ENCODE measurements at regions not wholly inside any gene's neighbourhood (a gene's known extent, or its start where the extent isn't known, plus 50 kb on each side); places are given as distances from the start of the nearest gene placed in this dataset.

- Histone ChIP-seq H3K36me3 (ENCODE audit: control insufficient read depth, insufficient read depth, low read length) (no peaks in the 10 kb centered on the region), H3K4me1 (ENCODE audit: control insufficient read depth, insufficient read depth, low read length) (no peaks in the 10 kb centered on the region), H3K4me3 (ENCODE audit: low read length) (no peak overlapping the region), H3K27ac (ENCODE audit: low read length) (no peak overlapping the region), H3K9me3 (ENCODE audit: control insufficient read depth, insufficient read depth, low read length) (no peaks in the 10 kb centered on the region), H3K27me3 (ENCODE audit: control insufficient read depth, insufficient read depth, low read length) (no peaks in the 10 kb centered on the region)
- DNase-seq (ENCODE audit: low read depth, low spot score) = no peak
- WGBS (ENCODE audit: insufficient coverage, insufficient read length) = no CpG with 5 or more reads among the region's 16 CpGs
Observed at GRCh38 chr11:119982517-119983239, 155.2 kb downstream of the TRIM29 start.

- no peak for DNase-seq (ENCODE audit: low read depth, low spot score)
- Histone ChIP-seq H3K36me3 (ENCODE audit: control insufficient read depth, insufficient read depth, low read length) (no peaks in the 10 kb centered on the region; the same call in 1 of the 2 replicates), H3K27me3 (ENCODE audit: control insufficient read depth, insufficient read depth, low read length) (no peaks in the 10 kb centered on the region), H3K4me1 (ENCODE audit: control insufficient read depth, insufficient read depth, low read length) (peaks cover 4% of the 10 kb centered on the region; the same call in 1 of the 2 replicates), H3K4me3 (ENCODE audit: low read length) (no peak overlapping the region), H3K9me3 (ENCODE audit: control insufficient read depth, insufficient read depth, low read length) (no peaks in the 10 kb centered on the region), H3K27ac (ENCODE audit: low read length) (no peak overlapping the region)
- WGBS (ENCODE audit: insufficient coverage, insufficient read length) = no CpG with 5 or more reads among the region's 11 CpGs
Observed at GRCh38 chr11:119980431-119980830, 157.5 kb downstream of the TRIM29 start.

- no peaks in the 10 kb centered on the region for H3K27me3 ChIP-seq (ENCODE audit: control insufficient read depth, insufficient read depth, low read length)
- H3K9me3 ChIP-seq (ENCODE audit: control insufficient read depth, insufficient read depth, low read length) = no peaks in the 10 kb centered on the region
- H3K36me3 ChIP-seq (ENCODE audit: control insufficient read depth, insufficient read depth, low read length) = no peaks in the 10 kb centered on the region; the same call in 1 of the 2 replicates
- no peak overlapping the region for H3K27ac ChIP-seq (ENCODE audit: low read length)
- no peak overlapping the region for H3K4me3 ChIP-seq (ENCODE audit: low read length)
- WGBS (ENCODE audit: insufficient coverage, insufficient read length) = no CpG with 5 or more reads among the region's 5 CpGs
- H3K4me1 ChIP-seq (ENCODE audit: control insufficient read depth, insufficient read depth, low read length) = peaks cover 4% of the 10 kb centered on the region; the same call in 1 of the 2 replicates
- DNase-seq (ENCODE audit: low read depth, low spot score) = no peak
Observed at GRCh38 chr11:119979701-119980100, 158.2 kb downstream of the TRIM29 start.

GRCh38 chr11:119978696-119979095 lies 159.2 kb downstream of the TRIM29 start:
- Histone ChIP-seq H3K27me3 (ENCODE audit: control insufficient read depth, insufficient read depth, low read length) (no peaks in the 10 kb centered on the region), H3K4me1 (ENCODE audit: control insufficient read depth, insufficient read depth, low read length) (peaks cover 4% of the 10 kb centered on the region; the same call in 1 of the 2 replicates), H3K27ac (ENCODE audit: low read length) (no peak overlapping the region), H3K4me3 (ENCODE audit: low read length) (no peak overlapping the region), H3K36me3 (ENCODE audit: control insufficient read depth, insufficient read depth, low read length) (no peaks in the 10 kb centered on the region; the same call in 1 of the 2 replicates), H3K9me3 (ENCODE audit: control insufficient read depth, insufficient read depth, low read length) (no peaks in the 10 kb centered on the region)
- no CpG with 5 or more reads among the region's 3 CpGs for WGBS (ENCODE audit: insufficient coverage, insufficient read length)
- DNase-seq (ENCODE audit: low read depth, low spot score) = no peak

DNA sequence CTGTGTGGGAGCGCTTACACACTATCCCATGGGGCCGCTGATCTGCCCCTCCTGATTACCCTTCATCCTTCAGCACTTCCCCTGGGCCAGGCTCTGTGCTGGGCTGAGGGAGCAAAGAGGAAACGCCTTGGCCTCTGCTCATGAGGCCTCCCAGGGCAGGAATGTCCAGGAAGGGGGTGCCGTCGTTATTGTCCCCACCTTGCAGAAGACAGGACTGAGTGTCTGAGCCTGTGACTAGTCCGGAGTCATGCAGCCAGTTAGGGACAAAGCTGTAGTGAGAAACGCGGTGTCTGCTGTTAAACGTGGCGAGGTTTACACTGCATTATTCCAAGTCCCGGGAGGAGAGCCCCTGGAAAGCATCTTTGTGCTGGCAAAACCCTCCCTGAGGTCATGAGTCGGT lies 160.0 kb downstream of the TRIM29 start:
- no peak overlapping the region for H3K27ac ChIP-seq (ENCODE audit: low read length)
- no peaks in the 10 kb centered on the region for H3K9me3 ChIP-seq (ENCODE audit: control insufficient read depth, insufficient read depth, low read length)
- no CpG with 5 or more reads among the region's 12 CpGs for WGBS (ENCODE audit: insufficient coverage, insufficient read length)
- H3K27me3 ChIP-seq (ENCODE audit: control insufficient read depth, insufficient read depth, low read length) = no peaks in the 10 kb centered on the region
- H3K4me1 ChIP-seq (ENCODE audit: control insufficient read depth, insufficient read depth, low read length) = peaks cover 4% of the 10 kb centered on the region; the same call in 1 of the 2 replicates
- no peak for DNase-seq (ENCODE audit: low read depth, low spot score)
- H3K36me3 ChIP-seq (ENCODE audit: control insufficient read depth, insufficient read depth, low read length) = no peaks in the 10 kb centered on the region; the same call in 1 of the 2 replicates
- no peak overlapping the region for H3K4me3 ChIP-seq (ENCODE audit: low read length)

- no peak overlapping the region for H3K27ac ChIP-seq (ENCODE audit: low read length)
- H3K4me1 ChIP-seq (ENCODE audit: control insufficient read depth, insufficient read depth, low read length) = peaks cover 4% of the 10 kb centered on the region; the same call in 1 of the 2 replicates
- H3K9me3 ChIP-seq (ENCODE audit: control insufficient read depth, insufficient read depth, low read length) = no peaks in the 10 kb centered on the region
- no peak overlapping the region for H3K4me3 ChIP-seq (ENCODE audit: low read length)
- H3K36me3 ChIP-seq (ENCODE audit: control insufficient read depth, insufficient read depth, low read length) = no peaks in the 10 kb centered on the region; the same call in 1 of the 2 replicates
- no CpG with 5 or more reads among the region's 3 CpGs for WGBS (ENCODE audit: insufficient coverage, insufficient read length)
- no peak for DNase-seq (ENCODE audit: low read depth, low spot score)
- H3K27me3 ChIP-seq (ENCODE audit: control insufficient read depth, insufficient read depth, low read length) = no peaks in the 10 kb centered on the region
Observed at GRCh38 chr11:119977561-119977860, 160.4 kb downstream of the TRIM29 start.

DNA sequence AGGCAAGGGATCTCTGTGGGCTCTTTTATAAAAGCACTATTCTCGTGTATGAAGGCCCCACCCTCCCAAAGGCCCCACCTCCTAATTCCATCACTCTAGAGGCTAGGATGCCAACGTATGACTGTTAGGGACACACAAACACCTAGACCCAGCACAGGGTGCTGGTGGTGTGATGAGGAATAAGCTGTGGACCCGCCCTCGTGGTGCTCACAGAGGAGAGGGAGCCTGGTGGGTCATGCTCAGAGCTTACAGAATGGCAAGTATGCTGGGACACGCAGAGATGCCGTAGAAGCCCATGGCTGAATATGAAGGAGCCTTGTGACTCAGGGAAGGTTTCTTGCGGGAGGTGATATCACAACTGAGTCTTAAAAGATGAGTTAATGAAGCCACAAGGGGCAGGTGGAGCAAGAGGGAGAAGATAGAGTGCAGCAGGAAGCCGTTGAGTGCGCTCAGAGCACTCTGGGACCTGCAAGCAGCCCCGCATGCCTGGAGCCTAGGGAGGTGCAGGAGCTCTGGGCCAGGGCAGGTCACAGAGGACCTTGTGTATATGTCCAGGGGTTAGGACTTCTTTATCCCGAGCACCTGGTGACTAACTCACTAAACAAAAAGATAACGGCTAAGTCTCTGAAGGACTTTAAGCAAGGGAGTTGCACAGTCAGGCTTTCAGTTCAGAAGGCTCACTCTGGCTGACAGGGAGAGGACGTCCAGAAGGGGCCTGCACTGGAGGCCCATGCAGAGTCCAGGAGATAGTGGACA lies 160.9 kb downstream of the TRIM29 start:
- no peak overlapping the region for H3K4me3 ChIP-seq (ENCODE audit: low read length)
- H3K36me3 ChIP-seq (ENCODE audit: control insufficient read depth, insufficient read depth, low read length) = no peaks in the 10 kb centered on the region; the same call in 1 of the 2 replicates
- H3K4me1 ChIP-seq (ENCODE audit: control insufficient read depth, insufficient read depth, low read length) = peaks cover 4% of the 10 kb centered on the region; the same call in 1 of the 2 replicates
- no peak overlapping the region for H3K27ac ChIP-seq (ENCODE audit: low read length)
- H3K27me3 ChIP-seq (ENCODE audit: control insufficient read depth, insufficient read depth, low read length) = no peaks in the 10 kb centered on the region
- WGBS (ENCODE audit: insufficient coverage, insufficient read length) = no CpG with 5 or more reads among the region's 13 CpGs
- DNase-seq (ENCODE audit: low read depth, low spot score) = no peak
- H3K9me3 ChIP-seq (ENCODE audit: control insufficient read depth, insufficient read depth, low read length) = no peaks in the 10 kb centered on the region

DNA sequence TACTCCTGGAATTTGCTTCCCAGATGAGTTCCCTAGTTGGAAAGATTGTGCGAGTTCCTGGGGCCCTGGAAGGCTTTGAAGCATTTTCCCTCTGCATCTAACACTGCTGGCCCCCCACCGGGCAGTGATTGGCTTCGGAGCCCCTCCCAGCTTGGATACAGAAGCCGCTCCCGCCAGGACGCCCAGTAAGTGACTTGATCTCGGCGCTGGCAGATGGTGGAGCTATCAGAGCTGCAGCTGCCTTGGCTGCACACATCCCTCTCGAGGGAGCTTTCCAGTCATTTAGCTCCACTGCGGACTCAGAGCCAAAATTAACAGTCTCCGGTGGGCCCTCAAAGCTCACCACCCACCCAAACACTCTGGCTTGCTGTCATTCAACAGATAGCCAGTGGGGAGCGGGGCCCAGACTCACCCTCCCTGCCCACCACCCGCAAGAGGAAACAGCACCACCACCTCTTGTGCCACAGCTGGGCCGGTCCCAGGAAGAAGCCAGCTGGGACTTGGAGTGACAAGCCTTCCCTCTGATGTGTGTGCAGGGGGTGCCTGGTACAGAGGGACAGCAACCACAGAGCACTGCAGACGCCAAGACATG lies 162.3 kb downstream of the TRIM29 start:
- Histone ChIP-seq H3K9me3 (ENCODE audit: control insufficient read depth, insufficient read depth, low read length) (no peaks in the 10 kb centered on the region), H3K4me3 (ENCODE audit: low read length) (no peak overlapping the region), H3K27ac (ENCODE audit: low read length) (no peak overlapping the region), H3K27me3 (ENCODE audit: control insufficient read depth, insufficient read depth, low read length) (no peaks in the 10 kb centered on the region), H3K36me3 (ENCODE audit: control insufficient read depth, insufficient read depth, low read length) (no peaks in the 10 kb centered on the region; the same call in 1 of the 2 replicates), H3K4me1 (ENCODE audit: control insufficient read depth, insufficient read depth, low read length) (peaks cover 4% of the 10 kb centered on the region; the same call in 1 of the 2 replicates)
- no CpG with 5 or more reads among the region's 15 CpGs for WGBS (ENCODE audit: insufficient coverage, insufficient read length)
- no peak for DNase-seq (ENCODE audit: low read depth, low spot score)

DNA sequence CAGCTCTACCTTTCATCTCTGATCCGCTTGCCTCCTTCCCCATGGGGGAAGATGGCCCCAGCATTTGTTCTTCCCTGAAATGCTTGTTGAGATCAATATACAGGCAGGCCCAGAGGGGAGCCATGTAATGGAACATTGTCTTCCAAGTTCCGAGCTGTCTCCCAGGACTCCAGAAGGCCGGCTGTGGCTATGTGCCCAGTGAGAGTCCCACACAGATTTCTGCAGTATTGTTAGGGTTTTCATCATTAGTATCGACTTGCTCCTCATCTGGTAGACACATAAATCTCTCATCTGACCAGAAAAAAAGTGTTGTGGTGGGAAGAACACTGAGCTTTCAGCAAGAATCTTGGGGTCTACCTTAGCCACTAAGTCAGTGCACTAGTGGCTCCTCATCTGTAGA lies 163.4 kb downstream of the TRIM29 start:
- H3K4me3 ChIP-seq (ENCODE audit: low read length) = no peak overlapping the region
- H3K9me3 ChIP-seq (ENCODE audit: control insufficient read depth, insufficient read depth, low read length) = no peaks in the 10 kb centered on the region
- no peaks in the 10 kb centered on the region; the same call in 1 of the 2 replicates for H3K36me3 ChIP-seq (ENCODE audit: control insufficient read depth, insufficient read depth, low read length)
- DNase-seq (ENCODE audit: low read depth, low spot score) = no peak
- no peaks in the 10 kb centered on the region for H3K27me3 ChIP-seq (ENCODE audit: control insufficient read depth, insufficient read depth, low read length)
- H3K27ac ChIP-seq (ENCODE audit: low read length) = no peak overlapping the region
- H3K4me1 ChIP-seq (ENCODE audit: control insufficient read depth, insufficient read depth, low read length) = peaks cover 4% of the 10 kb centered on the region; the same call in 1 of the 2 replicates
- no CpG with 5 or more reads among the region's 4 CpGs for WGBS (ENCODE audit: insufficient coverage, insufficient read length)

DNA sequence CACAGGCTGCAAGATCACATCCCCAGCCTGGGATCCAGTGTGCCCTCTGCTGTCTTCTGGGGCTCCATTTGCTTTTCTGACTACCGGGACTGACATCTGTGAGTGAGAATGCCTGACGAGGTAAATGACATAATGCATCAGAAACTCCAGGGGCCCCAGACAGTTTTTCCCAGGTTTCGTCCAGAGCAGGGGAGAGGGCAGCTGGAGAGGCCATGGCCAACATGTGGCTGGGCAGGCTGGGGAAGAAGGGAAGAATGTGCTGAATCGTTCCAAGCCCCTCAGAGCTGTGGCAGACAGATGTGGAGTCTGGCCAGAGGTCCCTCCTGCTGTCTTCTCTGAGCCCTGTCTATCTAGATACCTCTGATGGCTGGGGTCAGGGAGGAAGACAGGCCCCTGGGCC lies 163.9 kb downstream of the TRIM29 start:
- Histone ChIP-seq H3K36me3 (ENCODE audit: control insufficient read depth, insufficient read depth, low read length) (no peaks in the 10 kb centered on the region; the same call in 1 of the 2 replicates), H3K9me3 (ENCODE audit: control insufficient read depth, insufficient read depth, low read length) (no peaks in the 10 kb centered on the region), H3K4me1 (ENCODE audit: control insufficient read depth, insufficient read depth, low read length) (peaks cover 4% of the 10 kb centered on the region; the same call in 1 of the 2 replicates), H3K4me3 (ENCODE audit: low read length) (no peak overlapping the region), H3K27me3 (ENCODE audit: control insufficient read depth, insufficient read depth, low read length) (no peaks in the 10 kb centered on the region), H3K27ac (ENCODE audit: low read length) (no peak overlapping the region)
- WGBS (ENCODE audit: insufficient coverage, insufficient read length) = no CpG with 5 or more reads among the region's 4 CpGs
- DNase-seq (ENCODE audit: low read depth, low spot score) = no peak

Data from iPS DF 6.9 (cell line).